ENCODE measurements at regions not wholly inside any gene's neighbourhood (a gene's known extent, or its start where the extent isn't known, plus 50 kb on each side); places are given as distances from the start of the nearest gene placed in this dataset.

- Histone ChIP-seq H3K27me3 (ENCODE audit: insufficient read depth, low read length) (no peaks in the 10 kb centered on the region), H3K4me1 (ENCODE audit: insufficient read depth, low read length) (no peaks in the 10 kb centered on the region), H3K27ac (ENCODE audit: low read depth, low read length) (no peak overlapping the region), H3K9me3 (ENCODE audit: control insufficient read depth in 1 of 2, low read length in 2 of 2) (no peaks in the 10 kb centered on the region), H3K4me3 (ENCODE audit: low read length in 2 of 2) (no peak overlapping the region), H3K36me3 (ENCODE audit: insufficient read depth, low read length) (no peaks in the 10 kb centered on the region)
- DNase-seq: no peak
- Mint-ChIP-seq H3K4me1 (no peaks in the 10 kb centered on the region), H3K27ac (no peak overlapping the region), H3K9me3 (peaks cover 0 to 13% (median 4%) of the 10 kb centered on the region in 8 donors), H3K4me3 (no peak overlapping the region), H3K36me3 (no peaks in the 10 kb centered on the region), H3K27me3 (no peaks in the 10 kb centered on the region)
- CTCF ChIA-PET (ENCODE audit: partially characterized antibody): no interaction called here
- intact Hi-C loops (cut with micrococcal nuclease): no loop called here
- POLR2A ChIA-PET (ENCODE audit: partially characterized antibody): no interaction called here
Measured at GRCh38 chr17:71402661-71403141, 718.1 kb upstream of the SOX9 start.

GRCh38 chr17:71405101-71405500, 715.7 kb upstream of the SOX9 start:
- ChIA-PET POLR2A (ENCODE audit: partially characterized antibody) (no interaction called here), CTCF (ENCODE audit: partially characterized antibody) (no interaction called here)
- Mint-ChIP-seq H3K4me1 (no peaks in the 10 kb centered on the region), H3K4me3 (no peak overlapping the region), H3K36me3 (no peaks in the 10 kb centered on the region), H3K9me3 (peaks cover 0 to 11% (median 3%) of the 10 kb centered on the region in 8 donors), H3K27me3 (no peaks in the 10 kb centered on the region), H3K27ac (no peak overlapping the region)
- H3K4me1 ChIP-seq (ENCODE audit: insufficient read depth, low read length): no peaks in the 10 kb centered on the region
- no peaks in the 10 kb centered on the region for H3K27me3 ChIP-seq (ENCODE audit: insufficient read depth, low read length)
- H3K4me3 ChIP-seq (ENCODE audit: low read length in 2 of 2): no peak overlapping the region
- DNase-seq: no peak
- no peaks in the 10 kb centered on the region for H3K9me3 ChIP-seq (ENCODE audit: control insufficient read depth in 1 of 2, low read length in 2 of 2)
- no peaks in the 10 kb centered on the region for H3K36me3 ChIP-seq (ENCODE audit: insufficient read depth, low read length)
- no peak overlapping the region for H3K27ac ChIP-seq (ENCODE audit: low read depth, low read length)
- intact Hi-C loops (cut with micrococcal nuclease): no loop called here

- no peaks in the 10 kb centered on the region for H3K36me3 ChIP-seq (ENCODE audit: insufficient read depth, low read length)
- no peaks in the 10 kb centered on the region for H3K9me3 ChIP-seq (ENCODE audit: control insufficient read depth in 1 of 2, low read length in 2 of 2)
- Mint-ChIP-seq H3K9me3 (peaks cover 0 to 9% (median 4%) of the 10 kb centered on the region in 8 donors), H3K27ac (no peak overlapping the region), H3K4me1 (no peaks in the 10 kb centered on the region), H3K4me3 (no peak overlapping the region), H3K36me3 (no peaks in the 10 kb centered on the region), H3K27me3 (no peaks in the 10 kb centered on the region)
- no peaks in the 10 kb centered on the region for H3K4me1 ChIP-seq (ENCODE audit: insufficient read depth, low read length)
- ChIA-PET CTCF (ENCODE audit: partially characterized antibody) (no interaction called here), POLR2A (ENCODE audit: partially characterized antibody) (no interaction called here)
- intact Hi-C loops (cut with micrococcal nuclease): no loop called here
- no peaks in the 10 kb centered on the region for H3K27me3 ChIP-seq (ENCODE audit: insufficient read depth, low read length)
- H3K4me3 ChIP-seq (ENCODE audit: low read length in 2 of 2): no peak overlapping the region
- DNase-seq: no peak
- no peak overlapping the region for H3K27ac ChIP-seq (ENCODE audit: low read depth, low read length)
Measured at GRCh38 chr17:71407981-71408380, 712.8 kb upstream of the SOX9 start.

- DNase-seq: no peak
- no peaks in the 10 kb centered on the region for H3K27me3 ChIP-seq (ENCODE audit: insufficient read depth, low read length)
- H3K27ac ChIP-seq (ENCODE audit: low read depth, low read length): no peak overlapping the region
- H3K36me3 ChIP-seq (ENCODE audit: insufficient read depth, low read length): no peaks in the 10 kb centered on the region
- ChIA-PET CTCF (ENCODE audit: partially characterized antibody) (no interaction called here), POLR2A (ENCODE audit: partially characterized antibody) (no interaction called here)
- H3K4me1 Mint-ChIP-seq: no peaks in the 10 kb centered on the region
- intact Hi-C loops (cut with micrococcal nuclease): no loop called here
- H3K36me3 Mint-ChIP-seq: no peaks in the 10 kb centered on the region
- H3K27me3 Mint-ChIP-seq: no peaks in the 10 kb centered on the region
- H3K4me3 ChIP-seq (ENCODE audit: low read length in 2 of 2): no peak overlapping the region
- no peaks in the 10 kb centered on the region for H3K4me1 ChIP-seq (ENCODE audit: insufficient read depth, low read length)
- H3K4me3 Mint-ChIP-seq: no peak overlapping the region
- H3K9me3 ChIP-seq (ENCODE audit: control insufficient read depth in 1 of 2, low read length in 2 of 2): no peaks in the 10 kb centered on the region
- H3K27ac Mint-ChIP-seq: no peak overlapping the region
- H3K9me3 Mint-ChIP-seq: peaks cover 0 to 9% (median 2%) of the 10 kb centered on the region in 8 donors
Measured at GRCh38 chr17:71409137-71409536, 711.7 kb upstream of the SOX9 start.

- Histone ChIP-seq H3K9me3 (ENCODE audit: control insufficient read depth in 1 of 2, low read length in 2 of 2) (no peaks in the 10 kb centered on the region), H3K4me1 (ENCODE audit: insufficient read depth, low read length) (no peaks in the 10 kb centered on the region), H3K36me3 (ENCODE audit: insufficient read depth, low read length) (no peaks in the 10 kb centered on the region), H3K27me3 (ENCODE audit: insufficient read depth, low read length) (no peaks in the 10 kb centered on the region), H3K4me3 (ENCODE audit: low read length in 2 of 2) (no peak overlapping the region), H3K27ac (ENCODE audit: low read depth, low read length) (no peak overlapping the region)
- no peak overlapping the region for H3K4me3 Mint-ChIP-seq
- DNase-seq: no peak
- H3K27me3 Mint-ChIP-seq: no peaks in the 10 kb centered on the region
- peaks cover 0 to 9% (median 2%) of the 10 kb centered on the region in 8 donors for H3K9me3 Mint-ChIP-seq
- intact Hi-C loops (cut with micrococcal nuclease): no loop called here
- CTCF ChIA-PET (ENCODE audit: partially characterized antibody): no interaction called here
- H3K27ac Mint-ChIP-seq: no peak overlapping the region
- POLR2A ChIA-PET (ENCODE audit: partially characterized antibody): no interaction called here
- no peaks in the 10 kb centered on the region for H3K4me1 Mint-ChIP-seq
- no peaks in the 10 kb centered on the region for H3K36me3 Mint-ChIP-seq
Measured at GRCh38 chr17:71409712-71410111, 711.1 kb upstream of the SOX9 start.

- POLR2A ChIA-PET (ENCODE audit: partially characterized antibody): no interaction called here
- Mint-ChIP-seq H3K27ac (no peak overlapping the region), H3K4me1 (no peaks in the 10 kb centered on the region)
Measured at GRCh38 chr17:71412803-71413202, 708.0 kb upstream of the SOX9 start.

GRCh38 chr17:71413935-71414334, 706.9 kb upstream of the SOX9 start:
- POLR2A ChIA-PET (ENCODE audit: partially characterized antibody): no interaction called here
- no peak for DNase-seq
- no peaks in the 10 kb centered on the region for H3K36me3 Mint-ChIP-seq
- Histone ChIP-seq H3K36me3 (ENCODE audit: insufficient read depth, low read length) (no peaks in the 10 kb centered on the region), H3K4me3 (ENCODE audit: low read length in 2 of 2) (no peak overlapping the region), H3K9me3 (ENCODE audit: control insufficient read depth in 1 of 2, low read length in 2 of 2) (no peaks in the 10 kb centered on the region), H3K27me3 (ENCODE audit: insufficient read depth, low read length) (no peaks in the 10 kb centered on the region), H3K4me1 (ENCODE audit: insufficient read depth, low read length) (no peaks in the 10 kb centered on the region), H3K27ac (ENCODE audit: low read depth, low read length) (no peak overlapping the region)
- intact Hi-C loops (cut with micrococcal nuclease): no loop called here
- CTCF ChIA-PET (ENCODE audit: partially characterized antibody): no interaction called here
- H3K27me3 Mint-ChIP-seq: peaks cover 0 to 4% of the 10 kb centered on the region in 2 donors
- H3K9me3 Mint-ChIP-seq: peaks cover 0 to 11% (median 3%) of the 10 kb centered on the region in 8 donors
- no peak overlapping the region for H3K4me3 Mint-ChIP-seq
- H3K27ac Mint-ChIP-seq: no peak overlapping the region
- no peaks in the 10 kb centered on the region for H3K4me1 Mint-ChIP-seq

More at GRCh38 chr17:71412803-71413202, 708.0 kb upstream of the SOX9 start:
- Histone ChIP-seq H3K4me3 (ENCODE audit: low read length in 2 of 2) (no peak overlapping the region), H3K36me3 (ENCODE audit: insufficient read depth, low read length) (no peaks in the 10 kb centered on the region), H3K9me3 (ENCODE audit: control insufficient read depth in 1 of 2, low read length in 2 of 2) (no peaks in the 10 kb centered on the region), H3K27ac (ENCODE audit: low read depth, low read length) (no peak overlapping the region), H3K4me1 (ENCODE audit: insufficient read depth, low read length) (no peaks in the 10 kb centered on the region), H3K27me3 (ENCODE audit: insufficient read depth, low read length) (no peaks in the 10 kb centered on the region)
- Mint-ChIP-seq H3K27me3 (peaks cover 0 to 4% of the 10 kb centered on the region in 2 donors), H3K36me3 (no peaks in the 10 kb centered on the region), H3K9me3 (peaks cover 0 to 9% (median 3%) of the 10 kb centered on the region in 8 donors), H3K4me3 (no peak overlapping the region)
- intact Hi-C loops (cut with micrococcal nuclease): no loop called here
- no peak for DNase-seq
- CTCF ChIA-PET (ENCODE audit: partially characterized antibody): no interaction called here

- intact Hi-C loops (cut with micrococcal nuclease): no loop called here
- CTCF ChIA-PET (ENCODE audit: partially characterized antibody): no interaction called here
- Mint-ChIP-seq H3K36me3 (no peaks in the 10 kb centered on the region), H3K9me3 (peaks cover 0 to 11% (median 2%) of the 10 kb centered on the region in 8 donors), H3K4me3 (no peak overlapping the region), H3K4me1 (no peaks in the 10 kb centered on the region), H3K27me3 (peaks cover 0 to 4% of the 10 kb centered on the region in 2 donors), H3K27ac (no peak overlapping the region)
- POLR2A ChIA-PET (ENCODE audit: partially characterized antibody): no interaction called here
- no peak overlapping the region for H3K27ac ChIP-seq (ENCODE audit: low read depth, low read length)
- no peak overlapping the region for H3K4me3 ChIP-seq (ENCODE audit: low read length in 2 of 2)
- no peaks in the 10 kb centered on the region for H3K36me3 ChIP-seq (ENCODE audit: insufficient read depth, low read length)
- H3K4me1 ChIP-seq (ENCODE audit: insufficient read depth, low read length): no peaks in the 10 kb centered on the region
- DNase-seq: no peak
- H3K27me3 ChIP-seq (ENCODE audit: insufficient read depth, low read length): no peaks in the 10 kb centered on the region
- no peaks in the 10 kb centered on the region for H3K9me3 ChIP-seq (ENCODE audit: control insufficient read depth in 1 of 2, low read length in 2 of 2)
Measured at GRCh38 chr17:71417142-71417541, 703.7 kb upstream of the SOX9 start.

Data from CD4-positive, alpha-beta memory T cell (primary cell).